ENCODE measurements at regions not wholly inside any gene's neighbourhood (a gene's known extent, or its start where the extent isn't known, plus 50 kb on each side); places are given as distances from the start of the nearest gene placed in this dataset.

DNA sequence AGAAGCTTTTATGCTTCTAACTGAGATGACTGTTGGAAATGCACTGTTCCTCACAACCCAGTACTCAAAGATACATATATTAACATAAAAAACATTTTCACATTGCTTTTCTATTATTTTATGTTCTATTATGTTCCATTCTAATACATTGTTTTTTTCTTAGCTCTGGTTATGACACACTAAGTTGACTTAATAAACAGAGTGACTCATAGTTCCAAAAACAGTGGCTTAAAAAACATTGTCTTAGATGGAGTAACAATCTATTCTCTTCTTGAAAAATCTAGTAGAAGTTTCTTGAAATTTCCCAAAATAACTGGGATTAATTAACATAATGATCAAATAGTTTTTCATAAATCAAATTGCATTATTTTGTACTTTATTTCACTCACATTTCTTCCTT is 328.2 kb upstream of the LRATD1 start:
- no peak overlapping the region for H3K4me3 Mint-ChIP-seq
- H3K27ac Mint-ChIP-seq, result no peak overlapping the region
- no peaks in the 10 kb centered on the region for H3K36me3 Mint-ChIP-seq (ENCODE audit: insufficient read depth in 2 of 2)
- peaks cover 0 to 8% of the 10 kb centered on the region in 2 donors for H3K9me3 Mint-ChIP-seq
- H3K4me1 Mint-ChIP-seq (ENCODE audit: low read depth), result no peaks in the 10 kb centered on the region
- ATAC-seq (replicated peaks in 1 of 2), result no peak
- DNase-seq, result no peak
- H3K27me3 Mint-ChIP-seq (ENCODE audit: low read depth), result no peaks in the 10 kb centered on the region

DNA sequence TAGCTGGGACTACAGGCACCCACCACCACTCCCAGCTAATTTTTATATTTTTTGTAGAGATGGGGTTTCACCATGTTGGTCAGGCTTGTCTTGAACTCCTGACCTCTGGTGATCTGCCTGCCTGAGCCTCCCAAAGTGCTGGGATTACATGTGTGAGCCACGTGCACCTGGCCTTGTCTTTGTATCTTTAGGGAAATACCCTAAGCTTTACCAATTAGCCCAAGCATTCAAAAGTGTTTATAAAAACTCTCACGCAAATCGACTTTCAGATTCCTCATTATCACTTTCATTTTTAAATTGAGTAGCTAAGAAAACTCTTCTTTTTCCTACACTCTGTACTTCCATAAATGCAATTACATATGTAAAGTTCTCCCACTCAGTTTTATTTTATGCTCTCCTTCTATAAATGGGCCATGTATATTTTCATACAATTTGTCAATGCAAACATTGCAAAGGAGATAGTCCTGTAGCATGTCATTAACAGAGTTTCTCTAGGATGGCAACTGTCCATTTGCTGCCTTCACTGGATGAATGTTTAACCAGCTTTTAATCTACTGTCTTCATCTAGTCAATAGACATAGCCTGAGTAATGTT is 326.2 kb upstream of the LRATD1 start:
- no peaks in the 10 kb centered on the region for H3K4me1 Mint-ChIP-seq (ENCODE audit: low read depth)
- no peaks in the 10 kb centered on the region for H3K36me3 Mint-ChIP-seq (ENCODE audit: insufficient read depth in 2 of 2)
- ATAC-seq (replicated peaks in 1 of 2), result no peak

DNA sequence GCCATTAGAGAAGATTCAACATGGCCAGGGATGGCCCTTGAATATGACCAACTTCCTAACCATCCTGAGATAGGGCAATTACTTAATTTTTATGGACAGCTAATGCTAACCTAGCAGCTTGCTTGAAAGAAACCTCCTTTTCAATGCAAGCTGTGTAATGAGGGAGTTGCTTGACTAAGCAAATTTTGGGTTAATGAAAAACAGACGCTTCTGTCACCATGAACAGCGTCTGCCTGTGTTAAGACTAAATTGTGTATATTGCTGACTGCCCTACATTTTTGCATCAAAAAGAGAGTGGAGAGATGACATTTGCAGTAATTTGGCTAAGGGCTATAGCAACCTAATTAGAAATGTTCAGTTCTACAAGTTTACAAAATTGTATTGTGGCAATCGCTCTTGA is 319.2 kb upstream of the LRATD1 start:
- peaks cover 4 to 7% of the 10 kb centered on the region in 2 donors for H3K9me3 Mint-ChIP-seq
- H3K36me3 Mint-ChIP-seq (ENCODE audit: insufficient read depth in 2 of 2), result no peaks in the 10 kb centered on the region
- DNase-seq (no peak), ATAC-seq (replicated peaks in 1 of 2) (no peak)
- no peaks in the 10 kb centered on the region for H3K27me3 Mint-ChIP-seq (ENCODE audit: low read depth)
- H3K4me3 Mint-ChIP-seq, result no peak overlapping the region
- H3K27ac Mint-ChIP-seq, result no peak overlapping the region
- H3K4me1 Mint-ChIP-seq (ENCODE audit: low read depth), result no peaks in the 10 kb centered on the region

More for the DNA sequence above, 326.2 kb upstream of the LRATD1 start:
- DNase-seq, result no peak
- H3K27ac Mint-ChIP-seq, result no peak overlapping the region
- H3K27me3 Mint-ChIP-seq (ENCODE audit: low read depth), result no peaks in the 10 kb centered on the region
- H3K4me3 Mint-ChIP-seq, result no peak overlapping the region
- peaks cover 3 to 15% of the 10 kb centered on the region in 2 donors for H3K9me3 Mint-ChIP-seq

DNA sequence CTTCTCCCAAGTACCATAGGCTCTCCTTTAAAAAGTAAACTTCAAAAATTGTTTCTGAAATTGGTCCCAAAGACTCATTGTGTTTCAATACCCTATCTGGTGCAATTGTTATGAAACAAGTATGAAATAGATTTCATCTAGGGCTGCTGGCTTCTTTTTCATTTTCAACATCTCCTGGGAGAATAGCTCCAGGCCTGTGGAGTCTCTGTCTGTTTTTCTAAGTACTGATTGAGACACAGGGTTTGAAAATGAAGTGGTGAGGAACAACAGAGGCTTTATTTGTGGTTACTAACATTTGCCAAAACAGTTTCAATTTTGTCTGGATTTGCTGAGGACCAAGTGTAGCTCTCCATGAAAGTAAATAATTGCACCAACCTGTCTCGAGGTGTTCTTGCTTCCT is 315.9 kb upstream of the LRATD1 start:
- Mint-ChIP-seq H3K9me3 (peaks cover 1 to 3% of the 10 kb centered on the region in 2 donors), H3K27ac (no peak overlapping the region), H3K4me1 (ENCODE audit: low read depth) (no peaks in the 10 kb centered on the region), H3K27me3 (ENCODE audit: low read depth) (no peaks in the 10 kb centered on the region), H3K36me3 (ENCODE audit: insufficient read depth in 2 of 2) (no peaks in the 10 kb centered on the region), H3K4me3 (no peak overlapping the region)
- DNase-seq (no peak), ATAC-seq (replicated peaks in 1 of 2) (no peak)

DNA sequence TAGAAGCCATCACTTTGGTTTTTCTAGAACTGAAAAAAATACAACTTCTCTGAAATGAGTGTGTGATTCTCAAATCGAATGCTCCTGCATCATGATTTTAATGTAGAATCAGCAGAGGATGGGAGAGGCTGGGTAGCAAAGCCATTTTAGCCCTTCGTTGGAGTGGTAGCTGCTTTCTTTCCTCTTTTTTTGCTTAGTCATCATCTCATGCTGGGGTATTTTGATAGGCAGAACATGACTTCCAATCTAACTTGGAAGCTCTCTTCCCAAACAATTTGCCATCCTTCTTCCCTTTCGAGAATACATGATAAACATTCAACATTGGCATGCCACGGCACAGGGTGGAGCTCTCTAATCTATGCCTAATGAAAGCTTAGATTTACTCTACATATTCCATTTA is 311.2 kb upstream of the LRATD1 start:
- no peaks in the 10 kb centered on the region for H3K36me3 Mint-ChIP-seq (ENCODE audit: insufficient read depth in 2 of 2)
- DNase-seq, result no peak
- no peak overlapping the region for H3K4me3 Mint-ChIP-seq
- H3K4me1 Mint-ChIP-seq (ENCODE audit: low read depth), result no peaks in the 10 kb centered on the region
- H3K27ac Mint-ChIP-seq, result no peak overlapping the region
- H3K27me3 Mint-ChIP-seq (ENCODE audit: low read depth), result no peaks in the 10 kb centered on the region
- no peak for ATAC-seq (replicated peaks in 1 of 2)
- peaks cover 0 to 2% of the 10 kb centered on the region in 2 donors for H3K9me3 Mint-ChIP-seq

DNA sequence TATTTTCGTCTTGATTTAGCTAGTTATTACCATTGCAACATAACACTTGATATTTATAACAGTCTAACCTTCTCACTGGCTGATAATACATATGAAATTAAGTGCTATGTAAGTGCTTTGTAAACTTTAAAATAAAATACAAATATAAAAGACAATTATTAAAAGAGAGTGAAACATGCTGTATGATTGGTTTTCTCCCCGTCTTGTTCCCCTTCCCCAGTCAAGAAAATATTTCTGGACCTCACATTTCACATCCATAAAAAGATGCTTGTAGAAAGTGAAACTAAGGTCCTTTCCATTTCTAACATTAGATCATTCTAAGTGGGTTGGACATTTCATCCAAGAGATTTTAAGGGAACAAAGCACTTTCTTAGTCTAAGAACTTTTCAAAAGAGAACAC is 310.2 kb upstream of the LRATD1 start:
- no peak overlapping the region for H3K4me3 Mint-ChIP-seq
- ATAC-seq (replicated peaks in 1 of 2) (no peak), DNase-seq (no peak)
- H3K9me3 Mint-ChIP-seq, result peaks cover 0 to 2% of the 10 kb centered on the region in 2 donors
- no peaks in the 10 kb centered on the region for H3K4me1 Mint-ChIP-seq (ENCODE audit: low read depth)
- H3K27me3 Mint-ChIP-seq (ENCODE audit: low read depth), result no peaks in the 10 kb centered on the region
- no peak overlapping the region for H3K27ac Mint-ChIP-seq
- H3K36me3 Mint-ChIP-seq (ENCODE audit: insufficient read depth in 2 of 2), result no peaks in the 10 kb centered on the region

GRCh38 chr2:14324308-14324707 is 308.2 kb upstream of the LRATD1 start:
- ATAC-seq (replicated peaks in 1 of 2), result no peak
- H3K9me3 Mint-ChIP-seq, result peaks cover 5 to 7% of the 10 kb centered on the region in 2 donors
- no peak overlapping the region for H3K4me3 Mint-ChIP-seq
- no peak overlapping the region for H3K27ac Mint-ChIP-seq
- no peaks in the 10 kb centered on the region for H3K36me3 Mint-ChIP-seq (ENCODE audit: insufficient read depth in 2 of 2)
- no peaks in the 10 kb centered on the region for H3K27me3 Mint-ChIP-seq (ENCODE audit: low read depth)
- H3K4me1 Mint-ChIP-seq (ENCODE audit: low read depth), result no peaks in the 10 kb centered on the region
- DNase-seq, result no peak

GRCh38 chr2:14330884-14331283 is 301.6 kb upstream of the LRATD1 start:
- Mint-ChIP-seq H3K4me3 (no peak overlapping the region), H3K27me3 (ENCODE audit: low read depth) (no peaks in the 10 kb centered on the region), H3K4me1 (ENCODE audit: low read depth) (no peaks in the 10 kb centered on the region), H3K9me3 (peaks cover 11% of the 10 kb centered on the region in 2 donors), H3K27ac (no peak overlapping the region), H3K36me3 (ENCODE audit: insufficient read depth in 2 of 2) (no peaks in the 10 kb centered on the region)
- DNase-seq (no peak), ATAC-seq (replicated peaks in 1 of 2) (no peak)

GRCh38 chr2:14336759-14337382 is 295.6 kb upstream of the LRATD1 start:
- Mint-ChIP-seq H3K4me1 (ENCODE audit: low read depth) (no peaks in the 10 kb centered on the region), H3K27ac (no peak overlapping the region), H3K4me3 (no peak overlapping the region), H3K27me3 (ENCODE audit: low read depth) (no peaks in the 10 kb centered on the region), H3K9me3 (peaks cover 4 to 11% of the 10 kb centered on the region in 2 donors), H3K36me3 (ENCODE audit: insufficient read depth in 2 of 2) (no peaks in the 10 kb centered on the region)
- ATAC-seq (replicated peaks in 1 of 2), result no peak
- DNase-seq, result no peak

- Mint-ChIP-seq H3K27me3 (ENCODE audit: low read depth) (no peaks in the 10 kb centered on the region), H3K9me3 (peaks cover 1 to 3% of the 10 kb centered on the region in 2 donors), H3K36me3 (ENCODE audit: insufficient read depth in 2 of 2) (no peaks in the 10 kb centered on the region), H3K4me3 (no peak overlapping the region), H3K27ac (no peak overlapping the region), H3K4me1 (ENCODE audit: low read depth) (no peaks in the 10 kb centered on the region)
- no peak for ATAC-seq (replicated peaks in 1 of 2)
- no peak for DNase-seq
Measured at GRCh38 chr2:14340703-14341102, 291.8 kb upstream of the LRATD1 start.

GRCh38 chr2:14342313-14342712 is 290.2 kb upstream of the LRATD1 start:
- H3K36me3 Mint-ChIP-seq (ENCODE audit: insufficient read depth in 2 of 2), result no peaks in the 10 kb centered on the region
- peaks cover 3 to 5% of the 10 kb centered on the region in 2 donors for H3K9me3 Mint-ChIP-seq
- H3K4me3 Mint-ChIP-seq, result no peak overlapping the region
- no peak overlapping the region for H3K27ac Mint-ChIP-seq
- no peaks in the 10 kb centered on the region for H3K4me1 Mint-ChIP-seq (ENCODE audit: low read depth)
- ATAC-seq (replicated peaks in 1 of 2) (no peak), DNase-seq (no peak)
- H3K27me3 Mint-ChIP-seq (ENCODE audit: low read depth), result no peaks in the 10 kb centered on the region

GRCh38 chr2:14344355-14344754 is 288.2 kb upstream of the LRATD1 start:
- peaks cover 2 to 10% of the 10 kb centered on the region in 2 donors for H3K9me3 Mint-ChIP-seq
- no peaks in the 10 kb centered on the region for H3K36me3 Mint-ChIP-seq (ENCODE audit: insufficient read depth in 2 of 2)
- no peak for ATAC-seq (replicated peaks in 1 of 2)
- H3K27me3 Mint-ChIP-seq (ENCODE audit: low read depth), result no peaks in the 10 kb centered on the region
- no peak overlapping the region for H3K27ac Mint-ChIP-seq
- H3K4me1 Mint-ChIP-seq (ENCODE audit: low read depth), result no peaks in the 10 kb centered on the region
- no peak for DNase-seq
- H3K4me3 Mint-ChIP-seq, result no peak overlapping the region

DNA sequence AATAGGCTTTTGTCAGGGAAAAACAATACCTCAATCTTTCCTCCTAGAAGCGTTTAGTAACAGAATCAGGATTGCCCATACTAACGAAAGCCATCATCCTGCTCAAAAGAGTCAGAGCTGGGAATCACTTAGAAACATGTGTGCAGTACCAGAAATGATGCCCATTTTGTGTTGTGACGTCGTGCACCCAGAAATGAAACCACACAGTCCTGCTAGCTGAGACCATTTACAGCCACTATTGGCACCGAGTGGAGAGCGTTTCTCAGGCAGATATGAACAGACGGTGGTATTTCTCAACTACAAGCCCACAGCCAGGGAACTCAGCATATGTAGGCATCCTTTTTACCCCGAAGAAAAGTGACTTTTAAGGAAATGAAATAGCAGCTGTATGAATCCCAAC is 284.3 kb upstream of the LRATD1 start:
- Mint-ChIP-seq H3K27me3 (ENCODE audit: low read depth) (no peaks in the 10 kb centered on the region), H3K36me3 (ENCODE audit: insufficient read depth in 2 of 2) (no peaks in the 10 kb centered on the region), H3K4me1 (ENCODE audit: low read depth) (no peaks in the 10 kb centered on the region), H3K27ac (no peak overlapping the region), H3K4me3 (no peak overlapping the region), H3K9me3 (peaks cover 4 to 17% of the 10 kb centered on the region in 2 donors)
- ATAC-seq (replicated peaks in 1 of 2), result no peak
- DNase-seq, result no peak

- H3K27ac Mint-ChIP-seq, result no peak overlapping the region
- no peaks in the 10 kb centered on the region for H3K36me3 Mint-ChIP-seq (ENCODE audit: insufficient read depth in 2 of 2)
- no peaks in the 10 kb centered on the region for H3K4me1 Mint-ChIP-seq (ENCODE audit: low read depth)
- H3K4me3 Mint-ChIP-seq, result no peak overlapping the region
- peaks cover 4 to 16% of the 10 kb centered on the region in 2 donors for H3K9me3 Mint-ChIP-seq
- ATAC-seq (replicated peaks in 1 of 2) (no peak), DNase-seq (no peak)
- no peaks in the 10 kb centered on the region for H3K27me3 Mint-ChIP-seq (ENCODE audit: low read depth)
Measured at GRCh38 chr2:14350856-14351255, 281.7 kb upstream of the LRATD1 start.
